Stimulated activated naive CD4-positive, alpha-beta T cell (primary cell): ENCODE measurements at regions not wholly inside any gene's neighbourhood (a gene's known extent, or its start where the extent isn't known, plus 50 kb on each side); places are given as distances from the start of the nearest gene placed in this dataset.

Source experiments
- DNase-seq, 6 experiments: peaks; one replicate each; lab custom pipeline; 2025; lab: John Stamatoyannopoulos, UW

- DNase-seq = no peak
Measured at GRCh38 chr4:163582703-163583102, 88.2 kb downstream of the TMA16 start.

- no peak for DNase-seq
Measured at GRCh38 chr4:163587867-163588266, 93.4 kb downstream of the TMA16 start.

GRCh38 chr4:163588532-163588931, 94.0 kb downstream of the TMA16 start:
- DNase-seq = no peak

- DNase-seq = no peak
Measured at GRCh38 chr4:163590103-163590502, 95.6 kb downstream of the TMA16 start.

GRCh38 chr4:163590619-163591264, 96.3 kb downstream of the TMA16 start:
- no peak for DNase-seq

DNA sequence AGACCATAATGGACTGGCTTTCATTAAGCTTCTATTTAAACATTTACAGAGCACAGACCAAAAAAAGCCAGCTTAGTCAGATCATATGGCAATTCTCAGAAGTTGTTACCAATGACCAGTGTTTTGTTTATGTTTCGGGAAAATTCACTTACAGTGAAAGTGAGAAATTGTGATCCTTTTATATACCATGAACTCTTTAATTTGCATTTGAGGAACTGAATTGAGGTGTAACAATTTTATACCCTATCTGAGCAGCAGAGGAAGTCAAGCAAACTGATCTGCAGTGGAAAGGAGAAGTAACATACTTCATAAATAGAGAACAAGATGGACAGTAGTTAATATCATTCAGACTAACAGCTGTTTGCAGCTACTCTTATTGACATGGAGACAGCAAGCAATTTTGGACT, 97.1 kb downstream of the TMA16 start:
- no peak for DNase-seq

DNA sequence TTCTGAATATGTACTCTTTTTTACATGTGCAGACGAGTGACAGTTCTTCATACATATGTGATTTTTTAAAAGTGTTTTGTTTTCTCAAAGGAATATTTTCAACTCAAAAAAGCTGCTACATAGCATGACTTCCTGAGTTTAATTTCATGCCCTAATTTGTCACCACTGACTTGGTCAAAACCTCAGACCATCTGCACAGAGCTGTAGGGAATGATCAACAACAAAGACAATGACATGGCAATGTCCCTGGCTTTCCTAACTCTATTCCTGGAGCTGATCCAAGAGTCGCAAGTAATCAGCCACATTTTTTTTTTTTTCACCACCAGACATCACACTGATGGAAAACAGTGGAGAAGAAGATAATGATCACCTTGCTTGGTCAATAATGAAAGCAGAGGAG, 97.7 kb downstream of the TMA16 start:
- no peak for DNase-seq

DNA sequence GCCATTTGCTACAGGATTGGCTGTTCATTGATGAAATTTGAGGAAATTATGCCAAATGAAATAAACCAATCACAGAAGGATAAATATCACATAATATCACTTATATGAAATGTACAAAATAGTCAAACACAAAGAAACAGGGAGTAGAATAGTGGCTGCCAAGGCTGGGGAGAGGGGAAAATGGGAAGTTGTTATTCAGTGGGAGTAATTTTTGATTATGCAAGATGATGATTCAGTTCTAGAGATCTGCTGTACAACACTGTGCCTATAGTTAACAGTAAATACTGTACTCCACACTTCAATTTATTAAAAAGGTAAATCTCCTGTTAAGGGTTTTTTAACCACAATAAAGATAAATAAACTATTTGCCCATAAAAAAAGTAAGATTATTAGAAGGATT, 101.1 kb downstream of the TMA16 start:
- no peak for DNase-seq

DNA sequence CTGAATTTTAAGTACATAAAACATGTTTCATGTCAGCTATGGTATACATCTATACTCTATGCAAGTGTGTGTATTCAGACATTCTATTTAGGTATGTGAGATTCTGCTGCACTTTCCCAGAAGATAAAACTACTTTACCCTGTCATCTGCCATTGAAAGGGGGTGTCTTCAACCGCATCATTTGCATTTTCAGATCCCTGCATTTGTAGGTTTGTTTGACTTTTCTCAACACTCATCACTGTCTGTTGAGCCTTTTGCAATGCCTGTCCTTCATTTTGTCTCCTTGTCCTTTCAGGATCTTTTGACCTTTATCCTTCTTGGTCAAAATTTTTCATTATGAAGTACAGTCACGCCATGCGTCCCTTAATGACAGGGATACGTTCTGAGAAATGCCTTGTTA, 103.5 kb downstream of the TMA16 start:
- no peak for DNase-seq

GRCh38 chr4:163598489-163598888, 104.0 kb downstream of the TMA16 start:
- DNase-seq = no peak

DNA sequence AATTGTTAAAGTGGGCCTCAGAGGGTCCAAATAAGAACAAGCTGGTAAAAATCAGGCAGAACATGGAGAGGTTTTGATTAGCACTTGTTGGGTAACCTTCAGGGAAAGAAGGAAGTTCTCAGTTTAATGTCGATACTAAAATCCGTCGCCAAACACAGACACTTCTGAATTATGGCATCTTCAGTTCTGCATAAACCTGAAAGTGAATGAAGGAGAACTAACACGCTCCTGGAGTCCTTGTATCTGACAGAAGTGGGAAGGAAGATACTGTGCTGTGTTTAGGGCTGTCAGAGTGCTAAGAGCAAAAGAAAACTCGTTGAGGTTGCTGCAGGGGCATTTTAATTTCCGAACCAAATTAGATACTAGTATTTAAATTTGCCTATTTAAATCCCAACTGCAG, 106.2 kb downstream of the TMA16 start:
- DNase-seq = no peak

DNA sequence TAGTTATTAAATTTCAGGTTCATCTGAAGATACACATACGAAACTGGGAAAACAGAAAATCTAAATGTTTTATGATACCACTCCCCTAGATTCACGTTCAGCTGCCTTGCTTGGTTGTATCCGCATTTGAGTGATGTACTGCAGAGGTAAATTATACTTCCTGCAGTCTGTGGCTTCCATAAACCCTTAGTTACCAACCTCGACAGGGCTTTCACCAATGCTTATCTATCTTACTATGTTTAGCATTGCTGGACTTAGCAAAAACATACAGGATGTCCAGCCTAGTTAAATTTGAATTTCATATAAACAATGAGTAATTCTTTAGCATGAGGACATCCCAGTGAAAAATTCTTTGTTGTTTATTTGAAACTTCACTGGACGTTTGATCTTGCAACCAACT, 108.8 kb downstream of the TMA16 start:
- DNase-seq = no peak

DNA sequence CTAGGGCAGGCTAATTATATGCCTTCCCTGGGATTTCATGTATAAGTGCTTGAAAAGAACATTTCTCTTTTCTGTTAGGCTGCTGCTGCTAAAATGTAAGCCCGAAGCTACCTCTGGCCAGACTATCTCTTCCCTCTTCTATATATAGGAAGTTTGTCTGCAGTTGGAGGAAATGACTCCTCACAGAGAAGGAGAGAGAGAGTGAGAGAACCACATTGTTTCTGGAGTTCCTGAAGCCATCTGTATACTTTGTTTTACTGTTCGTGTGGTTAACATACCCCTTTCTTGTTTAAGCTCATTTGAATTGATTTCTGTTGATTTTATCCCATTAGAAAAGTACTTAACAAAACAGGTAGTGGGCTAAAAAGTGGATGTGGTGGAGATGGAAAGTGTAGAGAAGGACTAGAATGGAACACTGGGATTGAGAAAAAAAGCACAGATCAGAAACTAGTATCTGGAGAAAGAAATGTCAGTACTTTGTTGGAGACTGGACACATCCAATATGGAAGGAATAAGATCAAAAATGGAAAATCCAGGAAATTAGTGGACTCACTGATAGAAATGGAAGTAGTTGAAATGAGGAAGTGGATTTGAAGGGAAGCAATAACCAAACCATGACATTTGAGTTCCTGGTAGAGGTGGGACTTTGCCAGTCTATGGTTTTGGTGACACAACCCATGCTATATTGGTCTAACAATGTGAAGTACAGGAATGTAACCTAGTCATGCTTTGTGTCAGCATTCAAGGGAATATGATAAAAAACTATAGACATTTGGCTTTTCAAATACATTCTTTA, 112.6 kb downstream of the TMA16 start:
- DNase-seq = no peak

DNA sequence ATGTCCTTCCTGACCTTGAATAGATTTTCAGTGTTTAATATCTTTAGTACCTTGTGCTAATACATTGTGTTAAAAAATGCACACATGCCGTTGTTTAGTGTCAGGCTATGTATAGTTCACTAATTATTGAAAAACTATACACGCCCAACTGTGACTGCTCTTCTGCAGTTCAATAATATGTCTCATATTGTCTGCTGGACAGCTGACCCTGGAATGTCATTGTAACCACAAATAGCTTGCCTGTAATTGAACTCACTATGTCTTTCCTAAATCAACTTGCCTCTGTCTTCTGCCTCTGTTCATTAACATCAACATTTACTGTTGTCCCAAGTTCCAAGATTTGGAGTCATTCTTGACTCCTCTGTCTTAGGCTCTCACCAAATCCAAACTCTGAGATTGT, 114.5 kb downstream of the TMA16 start:
- DNase-seq = no peak

GRCh38 chr4:163610648-163611047, 116.2 kb downstream of the TMA16 start:
- DNase-seq = no peak

DNA sequence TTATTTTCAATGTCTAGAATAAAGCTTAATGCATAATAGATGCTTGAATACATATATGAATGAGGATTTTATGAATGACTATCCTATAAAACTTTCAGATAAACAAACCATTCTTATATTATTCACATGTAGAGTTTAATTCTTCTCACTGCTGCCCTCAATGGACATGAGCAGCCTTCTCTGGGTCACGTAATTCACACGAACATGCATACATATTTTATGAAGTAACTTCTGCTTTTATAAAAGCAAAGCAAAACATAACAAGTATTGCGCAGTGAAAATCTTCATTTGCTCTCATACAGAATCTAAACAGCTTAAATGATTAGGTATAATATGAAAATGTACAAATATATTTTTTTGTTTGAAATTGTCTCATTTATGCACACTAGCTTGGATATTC, 116.7 kb downstream of the TMA16 start:
- no peak for DNase-seq

- DNase-seq = no peak
Measured at GRCh38 chr4:163611784-163612445, 117.4 kb downstream of the TMA16 start.

DNA sequence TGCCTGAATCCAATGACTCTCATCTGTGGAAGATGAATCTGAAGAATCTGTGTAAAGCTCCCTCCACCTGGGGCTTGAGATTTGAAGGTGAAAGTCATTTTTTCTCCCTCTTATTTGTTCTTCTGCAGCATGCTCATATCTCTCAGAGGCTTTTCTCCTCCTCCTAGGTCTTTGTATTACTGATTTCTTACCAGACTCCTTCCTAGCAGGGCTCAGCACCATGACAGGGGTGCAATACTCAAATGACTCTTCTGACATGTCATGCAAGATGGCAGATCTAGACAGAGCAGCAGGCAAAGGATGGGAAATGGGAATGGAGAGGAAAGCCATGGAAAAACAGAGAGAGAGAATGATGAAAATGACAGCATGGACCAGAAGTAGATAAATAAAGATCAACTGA, 118.3 kb downstream of the TMA16 start:
- DNase-seq = no peak

- DNase-seq = no peak
Measured at GRCh38 chr4:163613383-163613782, 118.9 kb downstream of the TMA16 start.

DNA sequence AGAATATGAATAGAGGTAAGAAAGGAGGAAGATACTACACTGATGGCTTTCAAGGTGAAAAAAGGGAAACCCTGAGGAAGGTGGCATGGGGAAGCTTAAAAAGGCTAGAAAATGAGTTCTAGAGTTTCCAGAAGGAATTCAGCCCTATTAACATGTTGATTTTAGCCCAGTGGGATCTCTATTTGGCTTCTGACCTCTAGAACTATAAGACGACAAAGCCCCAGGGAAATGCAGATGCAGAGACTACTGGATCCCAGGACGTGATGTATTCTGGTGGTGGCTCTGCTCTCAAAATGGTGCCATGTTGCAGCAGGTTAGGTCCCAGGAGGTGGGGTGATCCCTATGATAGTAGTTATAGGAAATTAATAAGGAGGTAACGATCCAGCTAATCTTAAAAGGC, 120.4 kb downstream of the TMA16 start:
- DNase-seq = no peak

DNA sequence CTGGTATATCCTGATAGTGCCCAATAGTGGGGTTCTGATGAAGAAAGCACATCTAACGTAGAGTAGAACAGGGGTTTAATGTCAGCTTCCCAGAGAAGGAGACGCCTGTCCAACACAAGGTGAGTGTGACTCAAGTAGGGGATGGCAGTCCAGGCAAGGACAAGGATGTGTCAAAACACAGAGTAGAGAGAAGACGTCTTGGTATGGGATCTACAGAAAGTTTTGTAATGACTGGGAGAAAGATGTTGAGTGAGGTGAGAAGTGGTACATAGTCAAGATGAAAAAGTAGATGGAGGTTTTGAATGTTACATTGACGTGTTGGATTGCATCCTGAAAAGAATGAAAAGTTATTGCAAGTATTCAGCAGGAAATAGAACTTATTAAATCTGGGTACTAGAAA, 124.4 kb downstream of the TMA16 start:
- no peak for DNase-seq

- no peak for DNase-seq
Measured at GRCh38 chr4:163620738-163621137, 126.2 kb downstream of the TMA16 start.

GRCh38 chr4:163621821-163622220, 127.3 kb downstream of the TMA16 start:
- no peak for DNase-seq
